HCT116 (cell line): ENCODE measurements at regions not wholly inside any gene's neighbourhood (a gene's known extent, or its start where the extent isn't known, plus 50 kb on each side); places are given as distances from the start of the nearest gene placed in this dataset.

Experiments
- ATAC-seq: fragments of 200-7000 bp; cut with Tn5 transposase; 2 replicates; pipeline ENCODE4 v1.9.1; 2020; ENCODE audit warnings: mild to moderate bottlenecking, moderate library complexity
- BruUV-seq: library from RNA; stranded (reverse); fragments of 400-500 nt; replicated peaks from 2 replicates; lab custom pipeline; 2021; lab: Mats Ljungman, UMichigan
- CTCF ChIA-PET: fragments of 300-600 bp; sonication (Branson Sonifier 250); formaldehyde crosslinking; loops from one replicate; lab custom pipeline; 2021; ENCODE audit warnings: antibody characterized with exemption; lab: Charles Lee
- POLR2A ChIA-PET: fragments of 300-600, 350-600 bp; sonication (Branson Sonifier 250); formaldehyde crosslinking; loops from one replicate; lab custom pipeline; 2021; ENCODE audit warnings: antibody characterized with exemption; lab: Charles Lee
- RAD21 ChIA-PET, 2 experiments: fragments of 300-600 bp; sonication (Branson Sonifier 250); formaldehyde crosslinking; loops; one replicate each; lab custom pipeline; 2023; ENCODE audit warnings: low total read pairs in 2 of 2; ENCODE audit not compliant: uncharacterized antibody in 2 of 2, unreplicated experiment in 2 of 2, low non-redundant PET in 1 of 2; lab: Charles Lee
- DNase-seq: peaks from one replicate; pipeline ENCODE4 v3.0.0-alpha.2; 2010; ENCODE audit warnings: low read depth, low spot score
- H2AFZ ChIP-seq: fragments of 200-600 bp; shearing (Covaris generic), sonication (generic); 2 replicates; pipeline ENCODE4 v1.6.1; 2017; ENCODE audit warnings: low read depth, mixed run types, mixed read lengths, antibody characterized with exemption, low read length; ENCODE audit not compliant: poor library complexity, severe bottlenecking
- H3K27ac ChIP-seq: 2 replicates; pipeline ENCODE4 v1.5.1; 2012; ENCODE audit warnings: low read depth, low read length
- H3K27me3 ChIP-seq: fragments of 200-600 bp; sonication (generic); 2 replicates; pipeline ENCODE4 v1.6.1; 2016; ENCODE audit warnings: mixed run types, low read length, mixed read lengths; ENCODE audit not compliant: insufficient read depth
- H3K36me3 ChIP-seq, 2 experiments: fragments of 200-500 bp in 1 of 2; fragments of 200-600 bp in 1 of 2; sonication (Bioruptor generic) in 1 of 2; sonication (generic) in 1 of 2; 2 replicates each; pipeline versions ENCODE4 v1.5.1 to v1.6.1; 2014 to 2016; ENCODE audit warnings: low read length in 2 of 2, inconsistent platforms in 1 of 2, mixed read lengths in 1 of 2, mixed run types in 1 of 2; ENCODE audit not compliant: insufficient read depth in 2 of 2, control insufficient read depth in 1 of 2
- H3K4me1 ChIP-seq, 2 experiments: fragments of 200-600 bp in 1 of 2; sonication (generic) in 1 of 2; 2 replicates each; pipeline versions ENCODE4 v1.5.1 to v1.6.1; 2012 to 2017; ENCODE audit warnings: low read length in 2 of 2, inconsistent platforms in 1 of 2, mild to moderate bottlenecking in 1 of 2, mixed read lengths in 1 of 2, mixed run types in 1 of 2, moderate library complexity in 1 of 2; ENCODE audit not compliant: insufficient read depth in 2 of 2, control insufficient read depth in 1 of 2
- H3K4me2 ChIP-seq: fragments of 200-600 bp; sonication (generic); 2 replicates; pipeline ENCODE4 v1.6.1; 2017; ENCODE audit warnings: mixed run types, low read length, mixed read lengths
- H3K4me3 ChIP-seq, 2 experiments: fragments of 200-600 bp in 1 of 2; sonication (generic) in 1 of 2; replicated peaks in 1 of 2; 2 replicates each; pipeline ENCODE4 v1.5.1; 2011 to 2016; ENCODE audit warnings: low read length in 2 of 2, control low read depth in 1 of 2, low read depth in 1 of 2, mild to moderate bottlenecking in 1 of 2, mixed read lengths in 1 of 2, mixed run types in 1 of 2
- H3K79me2 ChIP-seq: fragments of 200-600 bp; sonication (generic); 2 replicates; pipeline ENCODE4 v1.6.1; 2017; ENCODE audit warnings: mild to moderate bottlenecking, mixed run types, low read length, moderate library complexity, mixed read lengths; ENCODE audit not compliant: insufficient read depth
- H3K9ac ChIP-seq: fragments of 200-600 bp; sonication (generic); 2 replicates; pipeline ENCODE4 v1.6.1; 2016; ENCODE audit warnings: low read length, mixed read lengths
- H3K9me2 ChIP-seq: fragments of 200-600 bp; sonication (generic), shearing (Covaris generic); 2 replicates; pipeline ENCODE4 v1.6.1; 2017; ENCODE audit warnings: mixed run types, mild to moderate bottlenecking, moderate library complexity; ENCODE audit not compliant: insufficient read depth
- H3K9me3 ChIP-seq, 2 experiments: fragments of 200-500 bp in 1 of 2; fragments of 200-600 bp in 1 of 2; sonication (Bioruptor generic) in 1 of 2; sonication (generic) in 1 of 2; 2 replicates each; pipeline ENCODE4 v1.6.1; 2014 to 2017; ENCODE audit warnings: low read length in 2 of 2, mixed read lengths in 2 of 2, inconsistent platforms in 1 of 2, low read depth in 1 of 2, mild to moderate bottlenecking in 1 of 2, mixed run types in 1 of 2, moderate library complexity in 1 of 2; ENCODE audit not compliant: control insufficient read depth in 1 of 2, insufficient read depth in 1 of 2
- H4K20me1 ChIP-seq: fragments of 200-600 bp; sonication (generic), shearing (Covaris generic); 2 replicates; pipeline ENCODE4 v1.6.1; 2017; ENCODE audit warnings: mixed run types, mild to moderate bottlenecking, moderate library complexity; ENCODE audit not compliant: insufficient read depth
- CBX3 ChIP-seq: IDR thresholded peaks from 2 replicates; pipeline ENCODE4 v1.6.1; 2012; ENCODE audit warnings: low read depth
- EGR1 ChIP-seq: IDR thresholded peaks from 2 replicates; pipeline ENCODE4 v1.6.1; 2012; ENCODE audit warnings: low read depth
- ELF1 ChIP-seq: IDR thresholded peaks from 2 replicates; pipeline ENCODE4 v1.6.1; 2012; ENCODE audit warnings: low read depth, borderline replicate concordance
- EZH2 ChIP-seq: fragments of 200-600 bp; sonication (generic); IDR thresholded peaks from 2 replicates; pipeline ENCODE4 v1.6.1; 2017; ENCODE audit warnings: antibody characterized with exemption, mixed run types
- EZH2phosphoT487 ChIP-seq: fragments of 200-600 bp; IDR thresholded peaks from 2 replicates; pipeline ENCODE4 v1.6.1; 2018; ENCODE audit warnings: antibody characterized with exemption, borderline replicate concordance
- FOSL1 ChIP-seq: IDR thresholded peaks from 2 replicates; pipeline ENCODE4 v1.6.1; 2012; ENCODE audit warnings: low read depth
- JUND ChIP-seq: IDR thresholded peaks from 2 replicates; pipeline ENCODE4 v1.6.1; 2012
- RAD21 ChIP-seq: IDR thresholded peaks from 2 replicates; pipeline ENCODE4 v1.6.1; 2012; ENCODE audit warnings: low read depth, mild to moderate bottlenecking
- SP1 ChIP-seq: IDR thresholded peaks from 2 replicates; pipeline ENCODE4 v1.6.1; 2012; ENCODE audit warnings: low read depth
- SRF ChIP-seq: IDR thresholded peaks from 2 replicates; pipeline ENCODE4 v1.6.1; 2012; ENCODE audit warnings: low read depth
- TCF7L2 ChIP-seq: IDR thresholded peaks from 2 replicates; pipeline ENCODE4 v1.7.0; 2011; ENCODE audit warnings: borderline replicate concordance, inconsistent platforms; ENCODE audit not compliant: insufficient read depth, insufficient read length; ENCODE audit errors: extremely low read depth
- YY1 ChIP-seq: IDR thresholded peaks from 2 replicates; pipeline ENCODE4 v1.6.1; 2011; ENCODE audit warnings: low read length, low read depth, moderate library complexity, mild to moderate bottlenecking; ENCODE audit not compliant: insufficient replicate concordance; ENCODE audit errors: extremely low read depth
- ZFX ChIP-seq: fragments of 450-650 bp; IDR thresholded peaks from 2 replicates; pipeline ENCODE4 v1.6.1; 2017
- intact Hi-C: fragments of 100-400 bp; cut with micrococcal nuclease; formaldehyde crosslinking; loops from 2 replicates; pipeline ENCODE4 v1.10.0; 2022
- TF ChIP-seq, protein P1 (sequence below), 3 experiments: fragments of 200-600 bp in 1 of 3; sonication (generic) in 1 of 3; IDR thresholded peaks in 2 of 3; conservative IDR thresholded peaks in 1 of 3; 2 replicates each; pipeline ENCODE4 v1.5.1; 2012 to 2017; ENCODE audit warnings: low read depth in 2 of 3, low read length in 2 of 3, antibody characterized with exemption in 1 of 3, borderline replicate concordance in 1 of 3, control low read depth in 1 of 3, mild to moderate bottlenecking in 1 of 3, mixed read lengths in 1 of 3, mixed run types in 1 of 3, moderate library complexity in 1 of 3; ENCODE audit not compliant: insufficient read depth in 1 of 3
- TF ChIP-seq, protein P2 (sequence below): IDR thresholded peaks from 2 replicates; pipeline ENCODE4 v1.6.1; 2012
- TF ChIP-seq, protein P3 (sequence below): IDR thresholded peaks from 2 replicates; pipeline ENCODE4 v1.6.1; 2012

DNA sequence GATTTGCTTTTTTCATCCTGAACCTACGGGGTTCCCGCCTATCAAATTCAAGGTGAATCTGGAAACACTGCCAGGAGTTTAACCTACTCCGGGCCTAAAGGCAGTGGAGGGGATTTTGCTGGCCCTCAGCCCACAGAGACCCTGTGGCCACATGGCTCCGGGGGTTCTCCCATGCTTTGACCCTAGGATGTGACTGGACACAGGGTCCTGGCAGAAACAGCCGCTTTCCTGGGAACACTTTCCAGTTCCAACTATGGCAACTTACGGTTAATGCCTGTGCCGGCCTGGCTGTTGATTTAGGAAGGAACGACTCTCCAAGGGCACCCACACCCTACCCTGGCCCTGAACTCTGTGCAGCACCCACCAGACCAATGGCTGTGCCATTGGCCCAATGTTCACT is 141.7 kb upstream of the RPS6KA2 start:
- no peak overlapping the region for H3K4me3 ChIP-seq
- ChIA-PET RAD21 (no interaction called here), CTCF (no interaction called here), POLR2A (no interaction called here)
- ATAC-seq: no peak
- peaks cover 0 to 5% of the 10 kb centered on the region in 2 experiments; a peak in 1 of 4 replicates for H3K4me1 ChIP-seq
- no peaks in the 10 kb centered on the region for H3K79me2 ChIP-seq
- H3K9me2 ChIP-seq: no peaks in the 10 kb centered on the region
- H3K36me3 ChIP-seq: no peaks in the 10 kb centered on the region
- H3K9ac ChIP-seq: no peak overlapping the region
- no peak overlapping the region for H3K27ac ChIP-seq
- H3K4me2 ChIP-seq: no peak overlapping the region
- TF ChIP-seq, protein P1, sequence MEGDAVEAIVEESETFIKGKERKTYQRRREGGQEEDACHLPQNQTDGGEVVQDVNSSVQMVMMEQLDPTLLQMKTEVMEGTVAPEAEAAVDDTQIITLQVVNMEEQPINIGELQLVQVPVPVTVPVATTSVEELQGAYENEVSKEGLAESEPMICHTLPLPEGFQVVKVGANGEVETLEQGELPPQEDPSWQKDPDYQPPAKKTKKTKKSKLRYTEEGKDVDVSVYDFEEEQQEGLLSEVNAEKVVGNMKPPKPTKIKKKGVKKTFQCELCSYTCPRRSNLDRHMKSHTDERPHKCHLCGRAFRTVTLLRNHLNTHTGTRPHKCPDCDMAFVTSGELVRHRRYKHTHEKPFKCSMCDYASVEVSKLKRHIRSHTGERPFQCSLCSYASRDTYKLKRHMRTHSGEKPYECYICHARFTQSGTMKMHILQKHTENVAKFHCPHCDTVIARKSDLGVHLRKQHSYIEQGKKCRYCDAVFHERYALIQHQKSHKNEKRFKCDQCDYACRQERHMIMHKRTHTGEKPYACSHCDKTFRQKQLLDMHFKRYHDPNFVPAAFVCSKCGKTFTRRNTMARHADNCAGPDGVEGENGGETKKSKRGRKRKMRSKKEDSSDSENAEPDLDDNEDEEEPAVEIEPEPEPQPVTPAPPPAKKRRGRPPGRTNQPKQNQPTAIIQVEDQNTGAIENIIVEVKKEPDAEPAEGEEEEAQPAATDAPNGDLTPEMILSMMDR (IDR thresholded peaks at IDR 0.05 in 2 of 3, conservative IDR thresholded peaks at IDR 0.05 in 1 of 3; ENCODE audit: borderline replicate concordance in 1 of 3, insufficient read depth in 1 of 3, low read depth in 2 of 3, low read length in 2 of 3): no peak
- TF ChIP-seq ZFX (no peak), SRF (no peak), SP1 (no peak), EZH2phosphoT487 (no peak), TCF7L2 (no peak), EZH2 (no peak), CBX3 (no peak), FOSL1 (no peak)
- TF ChIP-seq, protein P2, sequence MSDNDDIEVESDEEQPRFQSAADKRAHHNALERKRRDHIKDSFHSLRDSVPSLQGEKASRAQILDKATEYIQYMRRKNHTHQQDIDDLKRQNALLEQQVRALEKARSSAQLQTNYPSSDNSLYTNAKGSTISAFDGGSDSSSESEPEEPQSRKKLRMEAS: no peak
- H3K9me3 ChIP-seq: no peaks in the 10 kb centered on the region
- no peaks in the 10 kb centered on the region for H3K27me3 ChIP-seq
- no peak for DNase-seq
- intact Hi-C loops: no loop called here
- H2AFZ ChIP-seq: no peak overlapping the region
- no TSS peak for BruUV-seq
- no peaks in the 10 kb centered on the region for H4K20me1 ChIP-seq

DNA sequence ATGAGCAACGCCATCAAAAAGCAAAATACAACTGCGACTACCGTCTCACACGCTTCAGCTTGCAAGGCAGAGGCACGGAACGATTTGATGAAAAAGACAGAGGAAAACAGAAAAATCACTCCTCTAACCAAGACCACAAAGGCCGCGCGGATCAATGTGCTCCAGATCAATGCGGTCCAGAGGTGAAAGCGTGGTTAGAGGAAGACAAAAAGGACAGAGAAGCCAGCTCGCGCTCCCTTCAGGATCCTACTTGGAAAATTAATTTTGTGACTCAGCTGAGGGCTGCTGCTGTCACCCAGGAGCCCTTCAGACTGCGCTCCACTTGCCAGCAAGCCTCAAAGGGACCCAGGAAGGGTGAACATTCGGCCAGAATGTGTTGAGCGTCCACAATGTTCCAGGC is 140.2 kb upstream of the RPS6KA2 start:
- no peak for ATAC-seq
- POLR2A ChIA-PET: no interaction called here
- H4K20me1 ChIP-seq: no peaks in the 10 kb centered on the region
- H3K4me3 ChIP-seq: no peak overlapping the region
- no peak overlapping the region for H2AFZ ChIP-seq
- no peaks in the 10 kb centered on the region for H3K9me3 ChIP-seq
- H3K4me2 ChIP-seq: no peak overlapping the region
- intact Hi-C loops: no loop called here
- RAD21 ChIA-PET: no interaction called here
- no peak overlapping the region for H3K9ac ChIP-seq
- DNase-seq: no peak
- H3K36me3 ChIP-seq: no peaks in the 10 kb centered on the region
- no peaks in the 10 kb centered on the region for H3K9me2 ChIP-seq
- H3K4me1 ChIP-seq: no peaks in the 10 kb centered on the region
- no peak for TF ChIP-seq RAD21
- TF ChIP-seq SP1: no peak
- TF ChIP-seq ZFX: no peak
- TF ChIP-seq YY1: no peak
- no peak for TF ChIP-seq EZH2
- TF ChIP-seq, protein P3, sequence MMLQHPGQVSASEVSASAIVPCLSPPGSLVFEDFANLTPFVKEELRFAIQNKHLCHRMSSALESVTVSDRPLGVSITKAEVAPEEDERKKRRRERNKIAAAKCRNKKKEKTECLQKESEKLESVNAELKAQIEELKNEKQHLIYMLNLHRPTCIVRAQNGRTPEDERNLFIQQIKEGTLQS: no peak
- TF ChIP-seq ELF1: no peak
- no peak for TF ChIP-seq SRF
- TF ChIP-seq JUND: no peak
- TF ChIP-seq EZH2phosphoT487: no peak
- no peak for TF ChIP-seq EGR1
- TF ChIP-seq TCF7L2: no peak
- H3K27ac ChIP-seq: no peak overlapping the region
- H3K27me3 ChIP-seq: no peaks in the 10 kb centered on the region
- H3K79me2 ChIP-seq: no peaks in the 10 kb centered on the region
- CTCF ChIA-PET: no interaction called here
- BruUV-seq: no TSS peak
